SU-DHL-6 (cell line): ENCODE measurements at regions not wholly inside any gene's neighbourhood (a gene's known extent, or its start where the extent isn't known, plus 50 kb on each side); places are given as distances from the start of the nearest gene placed in this dataset.

ENCODE experiments used
- H2AFZ ChIP-seq: fragments of 200-600 bp; sonication (generic); 2 replicates; pipeline ENCODE4 v1.6.1; 2014; ENCODE audit warnings: low read depth, mild to moderate bottlenecking, moderate library complexity, mixed read lengths, antibody characterized with exemption, low read length; ENCODE audit not compliant: severe bottlenecking
- H3F3A ChIP-seq: fragments of 200-600 bp; shearing (Covaris generic); 2 replicates; pipeline ENCODE4 v1.6.0; 2016; ENCODE audit warnings: antibody characterized with exemption, mild to moderate bottlenecking; ENCODE audit not compliant: insufficient read depth
- H3K27ac ChIP-seq: fragments of 200-600 bp; sonication (generic); 2 replicates; pipeline ENCODE4 v1.5.1; 2016; ENCODE audit warnings: low read depth, mild to moderate bottlenecking, low read length, moderate library complexity, mixed read lengths
- H3K27me3 ChIP-seq: fragments of 200-600 bp; sonication (generic), shearing (Covaris generic); 2 replicates; pipeline ENCODE4 v1.6.0; 2014; ENCODE audit warnings: mild to moderate bottlenecking, low read length
- H3K36me3 ChIP-seq: fragments of 200-600 bp; sonication (generic); 2 replicates; pipeline ENCODE4 v1.6.1; 2014; ENCODE audit warnings: mild to moderate bottlenecking, low read length, mixed read lengths
- H3K4me2 ChIP-seq: fragments of 300-600, 200-600 bp; shearing (Covaris generic), sonication (generic); 2 replicates; pipeline ENCODE4 v1.6.0; 2014; ENCODE audit warnings: low read length, low read depth, mild to moderate bottlenecking; ENCODE audit not compliant: poor library complexity, severe bottlenecking
- H3K4me3 ChIP-seq: fragments of 200-600 bp; sonication (generic); 2 replicates; pipeline ENCODE4 v1.5.1; 2014; ENCODE audit warnings: antibody characterized with exemption, low read length, mild to moderate bottlenecking, mixed read lengths; ENCODE audit not compliant: insufficient read depth, poor library complexity, severe bottlenecking
- H3K79me2 ChIP-seq: fragments of 200-600 bp; sonication (generic); 2 replicates; pipeline ENCODE4 v1.6.1; 2014; ENCODE audit warnings: mild to moderate bottlenecking, low read length, moderate library complexity; ENCODE audit not compliant: insufficient read depth
- H3K9ac ChIP-seq: fragments of 200-600 bp; sonication (generic); 2 replicates; pipeline ENCODE4 v1.7.0; 2014; ENCODE audit warnings: mild to moderate bottlenecking, low read length
- H3K9me2 ChIP-seq: fragments of 200-600 bp; sonication (generic); replicated peaks from 2 replicates; pipeline ENCODE4 v1.6.1; 2014; ENCODE audit warnings: low read length; ENCODE audit not compliant: insufficient read depth
- H3K9me3 ChIP-seq: fragments of 200-600 bp; sonication (generic); 2 replicates; pipeline ENCODE4 v1.6.1; 2014; ENCODE audit warnings: low read length, mixed read lengths; ENCODE audit not compliant: insufficient read depth
- H4K20me1 ChIP-seq: fragments of 200-600 bp; sonication (generic); 2 replicates; pipeline ENCODE4 v1.6.1; 2014; ENCODE audit warnings: low read depth, mild to moderate bottlenecking, antibody characterized with exemption, low read length, moderate library complexity, mixed read lengths
- EZH2phosphoT487 ChIP-seq: fragments of 200-600 bp; sonication (generic), shearing (Covaris generic); conservative IDR thresholded peaks from 2 replicates; pipeline ENCODE4 v1.6.1; 2018; ENCODE audit warnings: mild to moderate bottlenecking, antibody characterized with exemption, low read length, moderate library complexity, mixed read lengths
- TF ChIP-seq, protein P1 (sequence below): fragments of 200-600 bp; sonication (generic); IDR thresholded peaks from one replicate; pipeline ENCODE4 v1.5.1; 2017; ENCODE audit warnings: antibody characterized with exemption, mild to moderate bottlenecking, low read length, moderate library complexity; ENCODE audit not compliant: insufficient read depth, poor library complexity, severe bottlenecking

- TF ChIP-seq, protein P1, sequence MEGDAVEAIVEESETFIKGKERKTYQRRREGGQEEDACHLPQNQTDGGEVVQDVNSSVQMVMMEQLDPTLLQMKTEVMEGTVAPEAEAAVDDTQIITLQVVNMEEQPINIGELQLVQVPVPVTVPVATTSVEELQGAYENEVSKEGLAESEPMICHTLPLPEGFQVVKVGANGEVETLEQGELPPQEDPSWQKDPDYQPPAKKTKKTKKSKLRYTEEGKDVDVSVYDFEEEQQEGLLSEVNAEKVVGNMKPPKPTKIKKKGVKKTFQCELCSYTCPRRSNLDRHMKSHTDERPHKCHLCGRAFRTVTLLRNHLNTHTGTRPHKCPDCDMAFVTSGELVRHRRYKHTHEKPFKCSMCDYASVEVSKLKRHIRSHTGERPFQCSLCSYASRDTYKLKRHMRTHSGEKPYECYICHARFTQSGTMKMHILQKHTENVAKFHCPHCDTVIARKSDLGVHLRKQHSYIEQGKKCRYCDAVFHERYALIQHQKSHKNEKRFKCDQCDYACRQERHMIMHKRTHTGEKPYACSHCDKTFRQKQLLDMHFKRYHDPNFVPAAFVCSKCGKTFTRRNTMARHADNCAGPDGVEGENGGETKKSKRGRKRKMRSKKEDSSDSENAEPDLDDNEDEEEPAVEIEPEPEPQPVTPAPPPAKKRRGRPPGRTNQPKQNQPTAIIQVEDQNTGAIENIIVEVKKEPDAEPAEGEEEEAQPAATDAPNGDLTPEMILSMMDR, result no peak
- no peak for TF ChIP-seq EZH2phosphoT487
- Histone ChIP-seq H3K79me2 (no peaks in the 10 kb centered on the region), H3F3A (no peaks in the 10 kb centered on the region), H3K27me3 (no peaks in the 10 kb centered on the region), H3K4me3 (no peak overlapping the region), H3K9ac (no peak overlapping the region), H3K27ac (no peak overlapping the region), H2AFZ (no peak overlapping the region), H3K4me2 (no peak overlapping the region), H3K9me3 (0 out of 2 replicates have a peak, but pooled peaks cover 5% of the 10 kb centered on the region), H4K20me1 (no peaks in the 10 kb centered on the region), H3K9me2 (no peaks in the 10 kb centered on the region), H3K36me3 (no peaks in the 10 kb centered on the region; the same call in 1 of the 2 replicates)
These were observed 114.0 kb downstream of the NSG2 start for GRCh38 chr5:174159327-174160114.

DNA sequence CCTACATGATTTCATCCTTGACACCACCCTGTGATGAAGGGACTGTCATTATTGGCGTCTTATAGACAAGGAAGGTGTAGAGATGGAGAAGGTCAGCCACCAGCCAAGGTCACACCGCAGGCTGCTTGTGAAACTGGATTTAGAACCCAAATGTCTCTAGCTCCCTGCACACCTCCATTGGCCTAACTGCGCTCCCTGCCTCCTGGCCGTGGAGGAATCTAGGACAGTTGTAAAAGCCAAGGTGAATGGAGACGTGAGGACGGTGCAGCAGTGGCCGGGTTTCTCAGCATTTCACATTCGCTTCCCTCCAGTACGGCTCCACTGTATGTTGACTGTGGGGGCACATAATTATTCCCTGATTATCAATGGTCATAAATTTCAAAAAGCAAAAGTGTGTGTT, 119.9 kb downstream of the NSG2 start:
- Histone ChIP-seq H3F3A (no peaks in the 10 kb centered on the region), H3K4me2 (no peak overlapping the region), H4K20me1 (no peaks in the 10 kb centered on the region), H3K9ac (no peak overlapping the region), H3K9me3 (no peaks in the 10 kb centered on the region), H3K9me2 (no peaks in the 10 kb centered on the region), H3K27me3 (no peaks in the 10 kb centered on the region), H3K4me3 (no peak overlapping the region), H3K36me3 (no peaks in the 10 kb centered on the region), H3K27ac (no peak overlapping the region), H3K79me2 (no peaks in the 10 kb centered on the region), H2AFZ (no peak overlapping the region)
- TF ChIP-seq, protein P1, result no peak
- TF ChIP-seq EZH2phosphoT487, result no peak

DNA sequence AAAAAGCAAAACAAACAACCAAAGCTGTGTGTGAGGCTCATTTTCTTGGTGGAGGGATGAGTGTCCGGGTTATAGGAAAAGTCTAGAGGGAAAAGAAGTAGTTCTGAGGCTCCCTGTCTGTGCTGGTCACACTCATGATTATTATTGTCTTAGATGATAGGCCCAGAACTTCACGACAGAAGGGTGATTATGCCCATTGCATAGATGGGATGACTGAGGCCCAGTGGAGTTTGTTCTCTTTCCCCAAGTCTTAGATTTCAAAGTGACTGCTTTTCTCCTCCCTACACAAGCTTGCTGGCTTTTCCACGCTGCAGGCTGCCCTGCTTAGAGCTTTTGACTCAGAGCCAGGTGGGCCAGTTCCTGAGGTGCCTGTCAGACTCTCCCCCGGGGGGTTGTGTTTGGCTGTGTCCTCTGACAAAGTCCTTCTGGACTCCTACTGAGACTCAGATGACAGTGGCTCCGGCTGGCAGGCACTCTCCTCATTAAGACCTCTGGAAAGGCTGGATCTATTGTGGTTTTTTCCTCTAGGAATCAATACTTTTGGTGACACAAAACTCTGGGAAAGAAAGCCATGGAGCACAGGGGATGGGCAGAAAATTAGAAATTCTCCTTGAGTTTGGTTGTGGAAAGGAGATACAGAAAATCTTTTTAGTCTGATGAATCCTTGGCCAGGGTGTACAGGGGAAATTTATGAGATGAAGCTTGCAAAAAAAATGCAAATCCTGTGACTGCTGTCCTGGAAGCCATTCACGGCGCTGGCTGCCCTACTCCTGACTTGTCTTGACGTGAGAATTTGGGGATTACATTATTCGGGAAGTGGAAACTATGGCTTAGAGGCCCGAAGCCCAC, 120.9 kb downstream of the NSG2 start:
- Histone ChIP-seq H3K4me3 (no peak overlapping the region), H4K20me1 (no peaks in the 10 kb centered on the region), H3K9me3 (no peaks in the 10 kb centered on the region), H3K36me3 (no peaks in the 10 kb centered on the region), H3K27ac (no peak overlapping the region), H3K4me2 (no peak overlapping the region), H3K79me2 (no peaks in the 10 kb centered on the region), H3K27me3 (no peaks in the 10 kb centered on the region), H3F3A (no peaks in the 10 kb centered on the region), H2AFZ (no peak overlapping the region), H3K9me2 (no peaks in the 10 kb centered on the region), H3K9ac (no peak overlapping the region)
- TF ChIP-seq EZH2phosphoT487, result no peak
- TF ChIP-seq, protein P1, result no peak
